Stomach (tissue), 4 donors: ENCODE measurements at regions not wholly inside any gene's neighbourhood (a gene's known extent, or its start where the extent isn't known, plus 50 kb on each side); places are given as distances from the start of the nearest gene placed in this dataset.
"Not testable (repeated sequence)": the region's sequence is repeated elsewhere in the genome, so short reads cannot be mapped to it uniquely, and the experiment has no call there.

Experiments
- POLR2A ChIP-seq, 4 donors: fragments of 450-650 bp; IDR thresholded peaks; one replicate each; pipeline ENCODE4 v1.6.1; 2016; ENCODE audit warnings: antibody characterized with exemption in 4 of 4, control low read depth in 2 of 4, mild to moderate bottlenecking in 1 of 4, moderate library complexity in 1 of 4
- TF ChIP-seq, protein P1 (sequence below), 7 experiments: fragments of 450-650 bp in 4 of 7; fragments of 200-600 bp in 3 of 7; sonication (generic) in 3 of 7; IDR thresholded peaks; one replicate each; pipeline ENCODE4 v1.5.1; 2016 to 2019; ENCODE audit warnings: antibody characterized with exemption in 7 of 7, control low read depth in 2 of 7, mild to moderate bottlenecking in 1 of 7

DNA sequence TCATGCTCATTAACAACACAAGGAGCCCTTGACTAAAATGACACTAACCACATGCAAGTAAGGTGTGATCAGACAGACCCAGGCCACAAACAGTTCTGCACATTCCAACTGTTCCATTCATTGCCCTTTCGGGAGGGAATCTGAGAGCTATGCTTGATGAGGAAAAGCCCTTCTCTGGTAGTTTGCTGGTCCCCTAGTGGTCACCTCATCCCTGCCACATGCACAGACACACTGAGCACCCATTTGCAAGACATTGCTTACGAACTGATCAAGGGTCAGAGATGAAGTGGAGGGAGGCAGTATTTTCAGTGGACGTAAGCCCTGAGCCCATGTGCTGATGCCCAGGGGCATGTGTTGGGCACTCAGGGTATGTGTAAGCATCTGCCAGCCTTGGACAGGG is 220.9 kb downstream of the VAPA start:
- TF ChIP-seq, protein P1, sequence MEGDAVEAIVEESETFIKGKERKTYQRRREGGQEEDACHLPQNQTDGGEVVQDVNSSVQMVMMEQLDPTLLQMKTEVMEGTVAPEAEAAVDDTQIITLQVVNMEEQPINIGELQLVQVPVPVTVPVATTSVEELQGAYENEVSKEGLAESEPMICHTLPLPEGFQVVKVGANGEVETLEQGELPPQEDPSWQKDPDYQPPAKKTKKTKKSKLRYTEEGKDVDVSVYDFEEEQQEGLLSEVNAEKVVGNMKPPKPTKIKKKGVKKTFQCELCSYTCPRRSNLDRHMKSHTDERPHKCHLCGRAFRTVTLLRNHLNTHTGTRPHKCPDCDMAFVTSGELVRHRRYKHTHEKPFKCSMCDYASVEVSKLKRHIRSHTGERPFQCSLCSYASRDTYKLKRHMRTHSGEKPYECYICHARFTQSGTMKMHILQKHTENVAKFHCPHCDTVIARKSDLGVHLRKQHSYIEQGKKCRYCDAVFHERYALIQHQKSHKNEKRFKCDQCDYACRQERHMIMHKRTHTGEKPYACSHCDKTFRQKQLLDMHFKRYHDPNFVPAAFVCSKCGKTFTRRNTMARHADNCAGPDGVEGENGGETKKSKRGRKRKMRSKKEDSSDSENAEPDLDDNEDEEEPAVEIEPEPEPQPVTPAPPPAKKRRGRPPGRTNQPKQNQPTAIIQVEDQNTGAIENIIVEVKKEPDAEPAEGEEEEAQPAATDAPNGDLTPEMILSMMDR (IDR thresholded peaks at IDR 0.05): not testable (repeated sequence)
- TF ChIP-seq POLR2A (IDR thresholded peaks at IDR 0.05): not testable (repeated sequence)
